NCI-H146 treated with DMSO at 0.1 percent for 48 hours (cell line): ENCODE measurements at regions not wholly inside any gene's neighbourhood (a gene's known extent, or its start where the extent isn't known, plus 50 kb on each side); places are given as distances from the start of the nearest gene placed in this dataset.
"Not testable (repeated sequence)": the region's sequence is repeated elsewhere in the genome, so short reads cannot be mapped to it uniquely, and the experiment has no call there.

Source experiments
- DNase-seq: peaks from one replicate; lab custom pipeline; 2025; ENCODE audit not compliant: unreplicated experiment; lab: John Stamatoyannopoulos, UW

DNA sequence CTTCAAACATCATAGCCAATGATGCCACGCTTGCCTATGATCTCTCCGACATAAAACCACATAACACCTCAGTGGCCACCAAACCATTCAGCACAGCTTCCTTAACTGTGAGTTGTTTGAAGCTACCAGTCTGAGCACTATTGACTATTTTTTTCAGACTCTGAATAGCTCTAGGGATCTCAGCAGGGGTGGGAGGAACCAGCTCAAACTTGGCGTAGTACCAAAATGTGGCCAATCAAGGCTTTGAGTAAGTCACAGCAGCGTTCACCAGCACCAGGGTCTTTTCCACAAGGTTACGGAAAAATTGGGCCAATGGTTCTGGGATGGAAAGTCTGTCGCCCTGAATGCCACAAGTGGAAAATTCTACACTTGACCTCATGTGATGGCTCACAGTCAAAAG lies 70.6 kb downstream of the SMPDL3A start:
- no peak for DNase-seq

DNA sequence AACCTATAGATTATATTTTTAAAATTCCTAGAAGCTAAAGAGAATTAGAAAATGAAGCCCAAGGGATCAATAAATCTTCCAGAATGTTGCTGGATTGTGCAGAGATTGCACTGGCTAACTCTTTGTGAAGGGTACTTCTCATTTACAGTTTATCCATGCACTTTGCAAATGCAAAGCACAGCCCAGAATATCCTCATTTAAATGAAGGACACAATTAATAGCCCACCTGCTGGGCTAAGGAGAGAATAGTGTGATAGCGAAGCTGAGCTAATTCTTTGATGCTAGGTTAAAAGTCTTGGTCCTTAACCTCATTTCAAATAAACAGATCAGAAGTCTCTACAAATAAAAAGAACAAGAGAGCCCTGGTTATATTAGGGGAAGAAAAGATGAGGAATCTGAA lies 72.5 kb downstream of the SMPDL3A start:
- DNase-seq, result no peak

DNA sequence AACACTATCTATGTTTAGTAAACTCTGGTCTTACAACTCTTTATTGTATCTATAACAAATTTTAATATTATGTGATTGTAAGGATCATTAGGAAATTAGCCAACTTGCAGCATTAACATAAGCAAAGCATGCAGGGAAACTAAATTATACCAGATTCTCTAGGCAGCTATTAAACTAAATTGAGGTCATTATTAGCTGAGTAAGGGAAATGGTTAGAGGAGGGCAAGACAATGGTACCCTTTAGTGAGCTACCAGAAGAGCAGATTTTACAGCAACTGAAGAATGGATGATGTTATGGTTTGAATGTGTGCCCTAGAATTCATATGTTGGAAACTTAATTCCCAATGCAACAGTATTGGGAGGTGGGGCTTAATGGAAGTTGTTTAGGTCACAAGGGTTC lies 79.1 kb downstream of the SMPDL3A start:
- no peak for DNase-seq

DNA sequence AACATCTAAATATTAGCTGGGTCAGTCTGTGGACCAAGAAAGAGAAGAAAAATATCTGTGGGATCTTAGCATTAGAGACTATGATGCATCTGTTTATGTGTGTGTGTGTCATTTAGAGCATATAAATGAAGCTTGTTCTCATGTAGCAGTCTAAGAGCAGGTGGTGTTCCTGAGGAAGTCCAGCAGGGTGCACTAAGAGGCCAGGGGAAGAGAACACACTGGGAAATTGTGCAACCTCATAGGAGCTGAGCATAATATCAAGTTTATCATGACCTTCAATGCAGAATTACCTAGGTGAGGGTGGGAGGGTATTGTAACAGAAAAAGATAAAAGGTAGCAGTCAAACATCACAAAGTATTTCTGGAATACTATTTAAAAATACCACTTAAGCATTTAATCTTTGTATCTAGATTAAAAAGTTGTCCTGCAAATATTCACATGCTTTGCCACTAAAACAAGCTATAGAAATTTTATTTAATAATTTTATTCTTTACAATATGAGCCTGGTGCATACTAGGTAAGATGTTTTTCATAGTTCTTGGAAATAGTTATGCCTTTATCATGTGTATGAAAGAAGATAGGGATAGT lies 80.5 kb downstream of the SMPDL3A start:
- DNase-seq, result peak; percentile 87

DNA sequence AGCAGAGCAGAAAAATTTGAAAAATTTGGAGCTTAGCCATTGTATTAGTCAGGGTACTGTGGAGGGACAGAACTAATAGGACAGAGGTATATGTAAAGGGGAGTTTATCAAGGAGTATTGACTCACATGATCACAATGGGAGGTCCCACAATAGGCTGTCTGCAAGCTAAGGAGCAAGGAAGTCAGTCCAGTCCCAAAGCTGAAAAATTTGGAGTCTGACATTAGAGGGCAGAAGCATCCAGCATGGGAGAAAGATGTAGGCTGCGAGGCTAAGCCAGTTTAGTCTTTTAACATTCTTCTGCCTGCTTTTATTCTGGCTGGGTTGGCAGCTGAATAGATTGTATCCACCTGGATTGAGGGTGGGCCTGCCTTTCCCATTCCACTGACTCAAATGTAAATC lies 82.0 kb downstream of the SMPDL3A start:
- no peak for DNase-seq

DNA sequence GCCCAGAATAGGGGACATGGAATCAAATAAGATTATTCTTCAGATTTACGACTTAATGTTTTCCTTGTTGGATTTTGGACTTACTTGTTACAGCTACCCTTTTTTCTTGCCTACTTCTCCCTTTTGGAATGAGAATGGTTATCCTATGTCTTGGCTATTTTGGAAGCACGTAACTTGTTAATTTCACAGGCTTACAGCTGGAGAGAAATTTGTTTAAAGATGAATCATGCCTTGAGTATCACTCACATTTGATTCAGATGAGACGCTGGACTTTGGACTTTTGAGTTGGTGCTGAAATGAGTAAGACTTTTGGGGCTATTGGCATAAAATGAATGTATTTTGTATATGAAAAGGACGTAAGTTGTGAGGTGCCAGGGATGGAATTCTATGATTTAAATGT lies 83.3 kb downstream of the SMPDL3A start:
- DNase-seq, result no peak

DNA sequence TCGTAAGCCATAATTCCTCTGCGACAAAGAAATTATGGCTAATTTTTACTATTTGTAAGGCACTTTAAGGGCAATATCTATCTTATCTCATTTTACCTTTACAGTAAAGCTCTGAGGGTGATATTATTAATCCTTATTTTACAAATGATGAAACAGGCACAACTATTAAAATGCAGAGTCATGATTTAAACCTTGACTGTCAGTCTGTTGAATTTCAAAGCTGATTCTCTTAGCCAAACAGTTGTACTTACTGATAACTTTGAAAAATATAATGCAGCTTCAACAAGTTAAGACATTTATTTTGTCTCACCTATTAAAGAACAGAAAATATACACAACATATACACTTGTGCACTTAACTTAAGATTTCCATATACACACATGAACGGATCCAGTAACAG lies 88.2 kb downstream of the SMPDL3A start:
- DNase-seq, result no peak

DNA sequence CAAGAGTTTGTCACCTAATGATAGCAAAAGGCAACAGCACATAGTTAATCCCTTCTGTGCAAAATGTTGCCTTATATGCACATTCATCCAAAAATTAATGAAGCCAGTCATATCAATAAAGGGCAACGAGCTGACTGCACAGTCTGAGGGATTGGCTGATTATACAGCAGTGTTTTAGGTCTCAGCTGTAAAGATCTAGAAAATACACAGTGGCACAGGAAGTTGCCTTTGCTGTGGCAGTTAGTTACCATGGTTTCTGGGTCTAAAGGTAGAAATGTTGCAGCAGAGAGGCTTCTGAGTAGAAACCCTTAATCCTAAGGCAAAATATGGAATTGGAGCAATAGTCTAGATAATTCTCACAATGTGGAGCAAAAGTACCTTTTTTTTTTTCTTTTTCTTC lies 89.7 kb downstream of the SMPDL3A start:
- DNase-seq, result no peak

DNA sequence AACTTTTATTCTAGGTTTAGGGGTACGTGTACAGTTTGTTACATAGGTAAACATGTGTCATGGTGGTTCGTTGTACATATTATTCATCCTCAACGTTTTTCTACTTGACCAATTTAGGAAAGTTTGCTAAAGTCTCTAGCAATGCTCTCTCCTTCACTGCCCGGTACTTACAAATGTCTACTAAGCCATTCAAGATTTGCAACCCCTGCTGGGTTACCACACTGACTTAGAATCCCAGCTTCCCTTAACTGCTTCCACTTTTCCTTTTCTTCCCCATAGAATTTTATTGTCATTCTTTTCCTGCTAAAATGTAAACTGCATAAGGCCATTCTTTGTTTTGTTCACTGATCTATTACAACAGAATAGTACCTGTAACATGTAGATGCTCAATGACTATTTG lies 97.4 kb downstream of the SMPDL3A start:
- DNase-seq, result no peak

DNA sequence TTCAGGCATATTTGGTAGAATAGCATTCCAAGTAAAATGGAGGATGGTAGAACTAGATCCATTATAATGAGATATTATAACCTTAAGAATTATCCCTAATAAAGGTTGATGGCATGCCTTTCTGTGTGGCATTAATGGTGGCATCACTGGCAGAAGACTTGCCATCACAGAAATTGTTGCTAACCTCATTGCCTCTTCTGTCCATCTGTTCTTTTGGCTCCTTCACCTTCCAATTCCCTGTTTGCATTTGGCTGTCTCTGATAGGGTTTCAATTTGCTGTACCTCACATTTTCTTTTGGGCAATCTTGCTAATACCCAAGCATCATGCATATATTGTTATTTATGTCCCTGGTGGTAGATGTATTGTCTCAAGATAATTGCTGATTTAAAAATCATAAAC lies 98.9 kb downstream of the SMPDL3A start:
- no peak for DNase-seq

DNA sequence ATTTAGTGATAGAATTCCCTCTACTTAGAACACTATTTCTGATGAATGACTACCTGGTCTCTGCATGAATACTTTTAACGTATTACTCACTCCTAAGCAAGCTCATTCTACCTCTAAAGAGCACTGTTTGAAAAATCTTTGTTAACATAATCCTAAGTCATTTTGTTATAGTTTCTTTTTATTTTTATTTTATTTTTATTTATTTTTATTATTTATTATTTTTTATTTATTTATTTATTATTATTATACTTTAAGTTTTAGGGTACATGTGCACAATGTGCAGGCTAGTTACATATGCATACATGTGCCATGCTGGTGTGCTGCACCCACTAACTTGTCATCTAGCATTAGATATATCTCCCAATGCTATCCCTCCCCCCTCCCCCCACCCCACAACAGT lies 99.6 kb downstream of the SMPDL3A start:
- DNase-seq, result not testable (repeated sequence)

DNA sequence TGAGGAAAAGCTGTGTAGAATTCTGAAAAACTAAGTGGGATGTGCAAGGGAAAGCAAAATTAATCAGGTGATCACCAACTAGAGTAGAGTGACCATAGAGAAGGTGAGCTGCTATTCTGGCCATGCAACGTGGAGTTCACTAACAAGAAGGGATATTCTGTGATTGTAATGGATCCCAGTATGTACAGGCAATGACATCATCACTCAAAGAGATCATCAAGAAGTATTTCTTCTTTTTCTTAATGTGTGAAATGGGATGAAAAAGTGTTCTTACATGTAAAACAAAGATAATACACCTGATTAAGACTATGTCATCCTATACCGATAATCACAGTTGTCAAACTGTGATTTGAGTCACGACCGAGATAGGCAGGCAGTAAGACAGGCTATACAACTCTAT lies 101.2 kb downstream of the SMPDL3A start:
- no peak for DNase-seq

DNA sequence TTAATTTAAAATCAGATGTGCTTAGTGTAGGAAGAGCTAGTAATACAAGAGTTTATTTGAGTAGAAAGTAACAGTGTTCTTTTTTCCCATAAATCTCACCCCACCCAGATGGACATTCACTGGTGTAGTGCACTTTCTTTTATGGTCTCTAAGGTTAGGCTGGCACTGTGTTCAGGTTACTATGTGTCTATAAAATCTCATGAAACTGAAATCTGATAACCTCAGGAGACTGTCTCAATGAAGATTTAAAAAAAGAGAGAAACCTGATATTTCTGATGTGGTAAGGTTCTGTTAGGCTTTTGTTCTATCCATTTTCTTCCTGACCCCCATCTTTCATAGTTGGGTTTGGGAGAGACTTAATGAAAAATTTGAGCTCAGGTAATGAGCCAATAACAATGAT lies 101.2 kb upstream of the CLVS2 start:
- no peak for DNase-seq

DNA sequence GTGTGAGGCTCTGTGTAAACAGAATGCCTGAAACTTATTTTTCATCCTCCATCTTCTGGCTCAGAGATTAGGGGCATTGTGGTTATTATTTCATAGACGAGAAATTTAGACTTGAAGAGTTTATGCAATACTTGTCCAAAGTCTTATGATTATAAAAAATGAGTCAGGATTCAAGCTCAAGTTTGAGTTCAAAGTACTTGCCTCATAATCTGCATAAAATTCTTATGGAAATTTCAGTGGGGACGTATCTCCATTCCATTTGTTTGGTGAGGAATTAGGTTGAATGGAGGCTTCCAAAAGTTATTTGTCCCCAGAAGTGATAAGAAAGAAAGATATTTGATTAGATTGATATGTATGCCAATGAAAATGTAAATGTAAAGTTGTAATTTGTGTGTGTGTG lies 93.7 kb upstream of the CLVS2 start:
- DNase-seq, result no peak

DNA sequence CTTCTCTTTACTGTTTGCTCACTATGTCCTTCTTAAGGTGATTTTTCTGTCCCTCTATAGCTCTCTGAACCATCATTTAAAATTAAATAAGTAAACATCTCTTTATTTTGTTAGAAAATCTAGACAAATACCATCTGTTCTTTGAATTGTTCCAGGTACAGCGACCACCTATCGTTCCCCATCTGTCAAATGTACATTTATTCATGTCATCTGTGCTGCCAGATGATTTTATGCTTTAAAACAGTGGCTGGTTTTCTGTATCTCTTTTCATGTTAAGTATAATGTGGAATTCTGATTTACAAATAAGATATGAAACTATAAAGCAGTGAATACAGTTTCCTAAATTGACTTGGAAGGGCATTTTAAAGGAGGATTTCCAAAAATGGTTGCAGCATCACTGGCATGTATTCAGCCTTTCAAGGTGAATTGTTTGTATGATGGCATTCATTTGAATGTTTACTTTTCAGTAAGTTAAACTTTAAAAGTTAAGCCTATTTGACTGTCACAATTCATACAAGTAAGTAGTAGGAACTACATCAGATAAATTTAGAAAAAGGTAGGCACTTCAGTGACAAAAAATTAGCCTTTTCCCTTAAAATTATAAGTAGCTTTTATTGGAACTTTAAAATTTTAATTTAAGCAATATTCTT lies 92.6 kb upstream of the CLVS2 start:
- no peak for DNase-seq

DNA sequence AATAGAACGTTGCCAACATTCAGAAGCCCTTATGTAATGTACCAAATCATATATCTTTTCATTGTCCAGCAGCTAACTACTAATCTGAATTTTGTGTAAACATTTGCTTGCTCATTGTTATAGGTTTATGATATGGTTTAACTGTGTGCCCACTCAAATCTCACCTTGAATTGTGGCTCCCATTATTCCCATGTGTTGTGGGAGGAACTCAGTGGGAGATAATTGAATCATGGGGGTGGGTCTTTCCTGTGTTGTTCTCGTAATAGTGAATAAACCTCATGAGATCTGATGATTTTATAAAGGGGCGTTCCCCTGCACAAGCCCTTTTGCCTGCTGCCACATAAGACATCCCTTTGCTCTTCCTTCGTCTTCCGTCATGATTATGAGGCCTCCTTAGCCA lies 91.9 kb upstream of the CLVS2 start:
- DNase-seq, result no peak

DNA sequence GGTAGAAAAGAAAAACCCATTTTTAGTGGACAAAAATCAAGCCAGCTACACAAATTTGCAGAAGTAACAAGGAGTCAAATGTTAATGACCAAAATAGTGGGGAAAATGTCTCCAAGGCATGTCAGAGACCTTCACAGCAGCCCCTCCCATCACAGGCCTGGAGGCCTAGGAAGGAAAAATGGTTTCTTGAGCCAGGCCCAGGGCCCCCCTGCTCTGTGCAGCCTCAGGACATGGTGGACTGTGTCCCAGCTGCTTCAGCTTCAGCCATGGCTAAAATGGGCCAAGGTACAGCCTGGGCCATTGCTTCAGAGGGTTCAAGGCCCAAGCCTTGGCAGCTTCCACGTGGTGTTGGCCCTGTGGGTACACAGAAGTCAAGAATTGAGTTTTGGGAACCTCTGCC lies 82.5 kb upstream of the CLVS2 start:
- no peak for DNase-seq

DNA sequence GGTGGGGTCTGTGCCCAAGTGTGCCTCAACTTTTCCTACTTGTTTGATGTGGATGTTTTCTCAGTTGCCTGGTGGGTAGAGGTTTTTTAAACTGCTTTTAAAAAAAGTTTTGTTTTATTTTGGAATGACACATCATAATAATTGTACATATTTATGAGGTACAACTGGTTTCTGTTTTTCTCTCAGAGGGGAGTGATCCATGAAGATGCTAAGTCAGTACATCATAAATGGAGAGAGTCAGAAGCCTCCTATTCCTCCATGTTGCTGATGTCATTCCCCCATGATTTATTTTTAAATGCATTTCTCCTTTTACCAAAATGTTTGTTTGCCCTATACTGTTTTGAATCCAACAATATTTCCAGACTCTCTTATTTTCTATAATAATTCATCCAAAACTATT lies 77.3 kb upstream of the CLVS2 start:
- DNase-seq, result no peak

DNA sequence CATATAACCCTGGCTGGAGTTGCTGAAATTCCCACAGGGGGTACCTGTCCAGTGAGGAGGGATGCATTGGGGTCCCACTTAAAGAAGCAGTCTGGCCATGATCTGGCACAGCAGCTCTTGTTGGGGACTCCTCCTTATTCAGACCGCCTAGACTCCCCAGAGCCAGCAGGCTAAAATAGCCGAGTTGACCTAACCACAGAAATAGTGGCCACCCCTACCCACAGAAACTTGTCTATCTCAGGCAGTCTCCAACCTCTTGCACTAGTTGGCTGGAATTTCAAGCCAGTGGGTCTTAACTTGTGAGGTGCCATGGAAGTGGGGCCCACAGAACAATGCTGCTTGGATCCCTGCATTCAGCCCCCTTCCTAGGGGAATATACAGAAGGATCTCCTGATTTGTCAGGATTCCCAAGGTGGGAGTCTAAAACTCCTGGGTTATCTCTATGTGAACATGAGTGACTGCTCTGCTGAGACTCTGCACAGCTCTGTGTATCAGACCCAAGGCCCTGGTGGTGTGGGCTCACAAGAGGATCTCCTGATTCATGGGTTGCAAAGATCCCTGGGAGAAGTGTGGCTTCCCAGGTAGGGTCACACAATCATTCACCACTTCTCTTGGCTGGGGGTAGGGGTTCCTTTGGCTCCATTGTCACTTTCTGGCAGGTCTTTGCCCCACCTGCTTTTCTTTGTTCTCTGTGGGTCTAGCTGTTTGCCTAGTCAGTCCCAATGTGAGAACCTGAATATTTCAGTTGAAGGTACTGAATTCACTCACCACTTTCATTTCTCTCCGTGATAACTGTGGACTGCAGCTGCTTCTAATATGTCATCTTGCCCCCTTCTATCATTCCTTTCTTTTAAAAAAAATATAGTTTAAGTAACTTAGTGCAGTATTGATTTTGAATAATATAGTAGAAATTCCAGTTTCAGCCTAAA lies 65.5 kb upstream of the CLVS2 start:
- DNase-seq, result no peak

DNA sequence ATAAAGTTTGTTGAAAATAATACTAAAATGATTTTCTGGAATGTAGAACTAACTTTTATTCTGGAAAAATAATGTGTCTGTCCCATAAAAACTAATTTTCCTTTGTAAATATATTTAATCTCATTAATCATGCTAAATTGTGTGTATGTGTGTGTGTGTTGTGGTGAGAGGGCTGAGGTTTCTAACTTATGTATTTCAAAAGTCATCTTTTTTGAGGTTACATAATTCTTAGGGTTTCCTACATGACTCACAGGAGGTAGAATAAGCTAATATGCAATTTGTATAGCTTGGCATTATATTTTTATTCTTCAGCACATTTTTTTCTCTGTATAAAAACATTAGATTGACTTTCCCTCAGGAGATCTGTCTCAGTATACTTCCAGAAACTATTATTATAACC lies 64.1 kb upstream of the CLVS2 start:
- no peak for DNase-seq

DNA sequence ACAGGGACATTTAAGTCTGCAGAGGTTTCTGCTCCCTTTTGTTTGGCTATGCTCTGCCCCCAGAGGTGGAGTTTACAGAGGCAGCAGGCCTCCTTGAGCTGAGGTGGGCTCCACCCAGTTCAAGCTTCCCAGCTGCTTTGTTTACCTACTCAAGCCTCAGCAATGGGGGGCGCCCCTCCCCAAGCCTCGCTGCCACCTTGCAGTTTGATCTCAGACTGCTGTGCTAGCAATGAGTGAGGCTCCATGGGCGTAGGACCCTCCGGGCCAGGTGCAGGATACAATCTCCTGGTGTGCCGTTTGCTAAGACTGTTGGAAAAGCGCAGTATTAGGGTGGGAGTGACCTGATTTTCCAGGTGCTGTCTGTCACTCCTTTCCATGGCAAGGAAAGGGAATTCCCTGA lies 51.1 kb upstream of the CLVS2 start:
- not testable (repeated sequence) for DNase-seq
